Activated T-cell treated with anti-CD3 and anti-CD28 coated beads for 24 hours (primary cell): ENCODE measurements at regions not wholly inside any gene's neighbourhood (a gene's known extent, or its start where the extent isn't known, plus 50 kb on each side); places are given as distances from the start of the nearest gene placed in this dataset.

Experiments
- DNase-seq: peaks from one replicate; pipeline ENCODE4 v3.0.0-alpha.2; 2020; ENCODE audit warnings: low read depth

- no peak for DNase-seq
These were observed 446.2 kb downstream of the PIK3C3 start for GRCh38 chr18:42401131-42401673.

- DNase-seq: no peak
These were observed 449.1 kb downstream of the PIK3C3 start for GRCh38 chr18:42404151-42404550.

GRCh38 chr18:42409005-42409404, 454.0 kb downstream of the PIK3C3 start:
- no peak for DNase-seq

GRCh38 chr18:42412281-42412680, 457.2 kb downstream of the PIK3C3 start:
- no peak for DNase-seq

GRCh38 chr18:42412896-42413295, 457.9 kb downstream of the PIK3C3 start:
- no peak for DNase-seq

- DNase-seq: no peak
These were observed 458.8 kb downstream of the PIK3C3 start for GRCh38 chr18:42413870-42414269.

- DNase-seq: no peak
These were observed 459.9 kb downstream of the PIK3C3 start for GRCh38 chr18:42414756-42415454.

GRCh38 chr18:42417189-42417588, 462.2 kb downstream of the PIK3C3 start:
- no peak for DNase-seq

- no peak for DNase-seq
These were observed 463.1 kb downstream of the PIK3C3 start for GRCh38 chr18:42418121-42418520.

GRCh38 chr18:42425025-42425424, 470.0 kb downstream of the PIK3C3 start:
- DNase-seq: no peak

- DNase-seq: no peak
These were observed 471.5 kb downstream of the PIK3C3 start for GRCh38 chr18:42426496-42427015.

GRCh38 chr18:42429196-42429595, 474.2 kb downstream of the PIK3C3 start:
- no peak for DNase-seq

GRCh38 chr18:42436222-42436765, 481.3 kb downstream of the PIK3C3 start:
- no peak for DNase-seq

- DNase-seq: no peak
These were observed 482.0 kb downstream of the PIK3C3 start for GRCh38 chr18:42437001-42437400.

GRCh38 chr18:42437646-42438045, 482.6 kb downstream of the PIK3C3 start:
- no peak for DNase-seq

- no peak for DNase-seq
These were observed 487.6 kb downstream of the PIK3C3 start for GRCh38 chr18:42442656-42443055.

GRCh38 chr18:42444349-42444748, 489.3 kb downstream of the PIK3C3 start:
- DNase-seq: no peak

- DNase-seq: no peak
These were observed 490.3 kb downstream of the PIK3C3 start for GRCh38 chr18:42445359-42445758.

GRCh38 chr18:42446195-42446594, 491.2 kb downstream of the PIK3C3 start:
- DNase-seq: no peak

GRCh38 chr18:42447688-42448087, 492.7 kb downstream of the PIK3C3 start:
- DNase-seq: no peak

- no peak for DNase-seq
These were observed 503.2 kb downstream of the PIK3C3 start for GRCh38 chr18:42458226-42458625.

GRCh38 chr18:42459873-42460272, 504.8 kb downstream of the PIK3C3 start:
- DNase-seq: no peak

GRCh38 chr18:42471885-42472284, 516.9 kb downstream of the PIK3C3 start:
- DNase-seq: no peak

- DNase-seq: no peak
These were observed 518.6 kb downstream of the PIK3C3 start for GRCh38 chr18:42473611-42474010.
